ENCODE measurements at regions not wholly inside any gene's neighbourhood (a gene's known extent, or its start where the extent isn't known, plus 50 kb on each side); places are given as distances from the start of the nearest gene placed in this dataset.
"Not testable (repeated sequence)": the region's sequence is repeated elsewhere in the genome, so short reads cannot be mapped to it uniquely, and the experiment has no call there.

- intact Hi-C loops (cut with micrococcal nuclease; ENCODE audit: unreplicated experiment); H3K4me1 ChIP-seq (ENCODE audit: insufficient read depth, low read length, poor library complexity, severe bottlenecking); H3K36me3 ChIP-seq (ENCODE audit: insufficient read depth, low read length, poor library complexity, severe bottlenecking); H3K27ac ChIP-seq (ENCODE audit: low read depth, low read length, poor library complexity, severe bottlenecking); H3K4me3 ChIP-seq (ENCODE audit: low read depth, low read length, poor library complexity, severe bottlenecking); DNase-seq (ENCODE audit: low spot score); POLR2A ChIA-PET (ENCODE audit: low non-redundant PET); CTCF ChIA-PET; H3K9me3 ChIP-seq (ENCODE audit: low read depth, low read length, poor library complexity, severe bottlenecking); BruUV-seq (replicated peaks); H3K27me3 ChIP-seq (replicated peaks; ENCODE audit: insufficient read depth, low read depth, low read length, poor library complexity): not testable (repeated sequence)
These were observed 72.1 kb upstream of the MED13 start for GRCh38 chr17:62137013-62137733.

- POLR2A ChIA-PET (ENCODE audit: low non-redundant PET): no interaction called here
These were observed 70.7 kb upstream of the MED13 start for GRCh38 chr17:62135742-62136141.

GRCh38 chr17:62135096-62135495 is 70.0 kb upstream of the MED13 start:
- H3K4me1 ChIP-seq (ENCODE audit: insufficient read depth, low read length, poor library complexity, severe bottlenecking); intact Hi-C loops (cut with micrococcal nuclease; ENCODE audit: unreplicated experiment); H3K27me3 ChIP-seq (replicated peaks; ENCODE audit: insufficient read depth, low read depth, low read length, poor library complexity); BruUV-seq (replicated peaks); H3K4me3 ChIP-seq (ENCODE audit: low read depth, low read length, poor library complexity, severe bottlenecking); H3K27ac ChIP-seq (ENCODE audit: low read depth, low read length, poor library complexity, severe bottlenecking); H3K36me3 ChIP-seq (ENCODE audit: insufficient read depth, low read length, poor library complexity, severe bottlenecking); DNase-seq (ENCODE audit: low spot score); H3K9me3 ChIP-seq (ENCODE audit: low read depth, low read length, poor library complexity, severe bottlenecking); CTCF ChIA-PET: not testable (repeated sequence)
- POLR2A ChIA-PET (ENCODE audit: low non-redundant PET): interaction anchor here (0.6 kb wide), 1 partner anchor 23 kb away, joined by 3 read pairs; no protein-coding TSS in a partner anchor

More at GRCh38 chr17:62135742-62136141, 70.7 kb upstream of the MED13 start:
- intact Hi-C loops (cut with micrococcal nuclease; ENCODE audit: unreplicated experiment): no loop called here
- H3K4me1 ChIP-seq (ENCODE audit: insufficient read depth, low read length, poor library complexity, severe bottlenecking): no peaks in the 10 kb centered on the region
- H3K27ac ChIP-seq (ENCODE audit: low read depth, low read length, poor library complexity, severe bottlenecking): no peak overlapping the region
- H3K4me3 ChIP-seq (ENCODE audit: low read depth, low read length, poor library complexity, severe bottlenecking): no peak overlapping the region
- no peak for TF ChIP-seq EZH2 (IDR thresholded peaks at IDR 0.05; ENCODE audit: borderline replicate concordance, low read depth, low read length, poor library complexity, severe bottlenecking)
- no peak for TF ChIP-seq CTCF (conservative IDR thresholded peaks at IDR 0.05; ENCODE audit: low read depth, low read length)
- CTCF ChIA-PET: no interaction called here
- no peaks in the 10 kb centered on the region for H3K9me3 ChIP-seq (ENCODE audit: low read depth, low read length, poor library complexity, severe bottlenecking)
- no TSS peak for BruUV-seq (replicated peaks)
- no peaks in the 10 kb centered on the region for H3K36me3 ChIP-seq (ENCODE audit: insufficient read depth, low read length, poor library complexity, severe bottlenecking)
- DNase-seq (ENCODE audit: low spot score): no peak
- no peaks in the 10 kb centered on the region for H3K27me3 ChIP-seq (replicated peaks; ENCODE audit: insufficient read depth, low read depth, low read length, poor library complexity)

GRCh38 chr17:62134397-62134796 is 69.3 kb upstream of the MED13 start:
- no TSS peak for BruUV-seq (replicated peaks)
- CTCF ChIA-PET: no interaction called here
- no peaks in the 10 kb centered on the region for H3K36me3 ChIP-seq (ENCODE audit: insufficient read depth, low read length, poor library complexity, severe bottlenecking)
- H3K4me3 ChIP-seq (ENCODE audit: low read depth, low read length, poor library complexity, severe bottlenecking): no peak overlapping the region
- H3K4me1 ChIP-seq (ENCODE audit: insufficient read depth, low read length, poor library complexity, severe bottlenecking): no peaks in the 10 kb centered on the region
- intact Hi-C loops (cut with micrococcal nuclease; ENCODE audit: unreplicated experiment): no loop called here
- no peak for DNase-seq (ENCODE audit: low spot score)
- H3K27me3 ChIP-seq (replicated peaks; ENCODE audit: insufficient read depth, low read depth, low read length, poor library complexity): no peaks in the 10 kb centered on the region
- no peaks in the 10 kb centered on the region for H3K9me3 ChIP-seq (ENCODE audit: low read depth, low read length, poor library complexity, severe bottlenecking)
- POLR2A ChIA-PET (ENCODE audit: low non-redundant PET): interaction anchor here (0.6 kb wide), 1 partner anchor 22 kb away, joined by 3 read pairs; no protein-coding TSS in a partner anchor
- H3K27ac ChIP-seq (ENCODE audit: low read depth, low read length, poor library complexity, severe bottlenecking): no peak overlapping the region
- no peak for TF ChIP-seq CTCF (conservative IDR thresholded peaks at IDR 0.05; ENCODE audit: low read depth, low read length)
- no peak for TF ChIP-seq EZH2 (IDR thresholded peaks at IDR 0.05; ENCODE audit: borderline replicate concordance, low read depth, low read length, poor library complexity, severe bottlenecking)

GRCh38 chr17:62131271-62131670 is 66.2 kb upstream of the MED13 start:
- BruUV-seq (replicated peaks); H3K4me1 ChIP-seq (ENCODE audit: insufficient read depth, low read length, poor library complexity, severe bottlenecking); H3K4me3 ChIP-seq (ENCODE audit: low read depth, low read length, poor library complexity, severe bottlenecking); H3K27me3 ChIP-seq (replicated peaks; ENCODE audit: insufficient read depth, low read depth, low read length, poor library complexity); DNase-seq (ENCODE audit: low spot score); CTCF ChIA-PET; H3K9me3 ChIP-seq (ENCODE audit: low read depth, low read length, poor library complexity, severe bottlenecking); H3K27ac ChIP-seq (ENCODE audit: low read depth, low read length, poor library complexity, severe bottlenecking); H3K36me3 ChIP-seq (ENCODE audit: insufficient read depth, low read length, poor library complexity, severe bottlenecking); POLR2A ChIA-PET (ENCODE audit: low non-redundant PET); intact Hi-C loops (cut with micrococcal nuclease; ENCODE audit: unreplicated experiment): not testable (repeated sequence)
